Raji (cell line): ENCODE measurements at regions not wholly inside any gene's neighbourhood (a gene's known extent, or its start where the extent isn't known, plus 50 kb on each side); places are given as distances from the start of the nearest gene placed in this dataset.

ENCODE experiments used
- POLR2A ChIP-seq: IDR thresholded peaks from 2 replicates; pipeline ENCODE4 v1.6.1; 2011; ENCODE audit warnings: low read depth, low read length, control low read depth; ENCODE audit not compliant: insufficient read depth

DNA sequence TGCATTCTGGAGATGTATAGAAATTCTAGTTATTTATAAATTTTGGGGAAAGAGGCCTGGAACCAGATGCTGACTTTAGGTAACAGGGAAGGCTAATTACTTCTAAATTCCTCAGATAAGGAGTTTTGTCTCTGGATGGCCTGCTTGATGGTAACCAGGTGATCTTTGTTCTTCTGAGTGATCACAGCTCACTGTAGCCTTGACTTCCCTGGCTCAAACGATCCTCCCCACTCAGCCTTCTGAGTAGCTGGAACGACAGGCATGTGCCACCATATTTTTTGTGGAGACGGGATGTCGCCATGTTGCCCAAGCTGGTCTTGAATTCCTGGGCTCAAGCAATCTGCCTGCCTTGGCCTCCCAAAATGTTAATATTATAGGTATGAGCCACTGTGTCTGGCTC, 54.4 kb upstream of the MSH6 start:
- no peak for TF ChIP-seq POLR2A

DNA sequence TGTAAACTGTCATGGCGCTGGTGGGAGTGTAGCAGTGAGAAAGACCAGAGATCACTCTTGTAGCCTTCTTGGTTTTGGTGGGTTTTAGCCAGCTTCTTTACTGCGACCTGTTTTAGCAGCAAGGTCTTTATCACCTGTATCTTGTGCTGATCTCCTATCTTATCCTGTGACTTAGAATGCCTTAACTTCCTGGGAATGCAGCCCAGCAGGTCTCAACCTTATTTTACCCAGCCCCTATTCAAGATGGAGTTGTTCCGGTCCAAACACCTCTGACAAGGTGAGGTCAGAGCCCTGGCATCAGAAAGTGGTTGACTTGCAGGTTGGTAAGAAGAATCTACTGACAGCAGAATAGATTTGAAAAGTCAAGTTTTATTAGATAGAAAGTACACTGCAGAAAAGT, 55.0 kb upstream of the MSH6 start:
- TF ChIP-seq POLR2A = no peak

DNA sequence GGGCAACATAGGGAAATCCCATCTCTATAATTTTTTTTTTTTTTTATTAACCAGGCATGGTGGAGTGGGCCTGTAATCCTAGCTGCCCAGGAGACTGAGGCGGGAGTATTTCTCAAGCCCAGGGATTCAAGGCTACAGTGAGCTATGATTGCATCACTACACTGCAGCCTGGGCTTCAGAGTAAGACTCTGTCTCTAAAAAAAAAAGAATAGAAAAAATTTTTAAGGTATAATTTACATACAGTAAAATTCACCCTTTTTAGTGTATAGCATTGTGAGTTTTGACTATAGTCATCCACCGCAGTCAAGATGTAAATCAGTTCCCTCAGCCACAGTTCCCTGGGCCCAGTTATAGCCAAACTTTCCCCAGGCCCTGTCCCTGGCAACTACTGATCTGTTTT, 57.1 kb upstream of the MSH6 start:
- no peak for TF ChIP-seq POLR2A

DNA sequence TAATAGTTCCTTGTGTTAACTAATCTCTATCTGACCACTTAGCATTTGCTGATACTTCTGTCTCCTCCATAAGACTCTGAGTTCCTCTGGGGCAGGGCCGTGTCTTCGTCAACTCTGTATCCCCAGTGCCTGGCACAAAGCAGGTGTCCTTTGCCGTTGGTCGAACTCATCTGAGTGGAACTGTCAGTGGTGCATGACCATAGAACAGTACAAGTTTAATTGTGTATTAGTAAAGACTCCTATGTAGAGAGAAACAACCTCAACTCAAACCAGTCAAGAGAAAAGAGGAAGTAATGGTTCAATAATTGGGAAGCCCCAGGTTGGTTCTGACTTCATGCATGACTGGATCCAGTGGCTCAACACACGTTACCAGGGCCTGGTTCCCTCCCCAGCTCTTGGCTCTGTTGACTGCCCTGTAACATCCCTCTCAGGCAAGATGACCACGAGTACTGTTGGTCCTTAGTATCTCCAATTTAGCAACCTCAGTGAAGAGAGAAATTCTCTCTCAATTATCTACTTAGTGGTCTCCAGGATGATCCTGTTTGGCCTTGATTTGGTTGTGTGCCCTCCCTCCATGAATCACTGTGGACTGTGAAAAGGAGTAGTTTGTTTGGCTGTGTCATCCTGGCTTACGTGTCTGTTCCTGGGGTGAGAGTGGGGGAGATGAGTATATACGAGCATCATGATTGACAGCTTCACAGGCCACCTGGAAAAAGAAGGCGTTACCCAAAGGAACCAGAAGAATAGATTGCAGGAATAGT, 58.5 kb upstream of the MSH6 start:
- TF ChIP-seq POLR2A = peak; percentile 9; the same call in 1 of the 2 replicates

DNA sequence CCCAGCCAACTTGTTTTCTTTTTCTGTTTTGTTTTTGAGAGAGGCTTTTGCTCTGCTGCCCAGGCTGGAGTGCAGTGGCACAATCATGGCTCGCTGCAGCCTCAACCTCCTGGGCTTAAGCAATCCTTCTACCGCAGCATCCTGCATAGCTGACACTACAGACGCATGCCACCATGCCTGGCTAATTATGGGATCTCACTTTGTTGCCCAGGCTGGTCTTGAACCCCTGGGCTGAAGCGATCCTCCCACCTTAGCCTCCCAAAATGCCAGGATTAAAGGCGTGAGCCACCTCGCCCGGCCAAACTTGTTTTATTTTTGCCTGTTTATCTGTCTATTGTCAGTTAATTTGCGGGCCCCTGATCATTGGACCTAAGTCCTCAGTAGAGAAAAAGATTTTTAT, 61.6 kb upstream of the MSH6 start:
- TF ChIP-seq POLR2A = no peak

DNA sequence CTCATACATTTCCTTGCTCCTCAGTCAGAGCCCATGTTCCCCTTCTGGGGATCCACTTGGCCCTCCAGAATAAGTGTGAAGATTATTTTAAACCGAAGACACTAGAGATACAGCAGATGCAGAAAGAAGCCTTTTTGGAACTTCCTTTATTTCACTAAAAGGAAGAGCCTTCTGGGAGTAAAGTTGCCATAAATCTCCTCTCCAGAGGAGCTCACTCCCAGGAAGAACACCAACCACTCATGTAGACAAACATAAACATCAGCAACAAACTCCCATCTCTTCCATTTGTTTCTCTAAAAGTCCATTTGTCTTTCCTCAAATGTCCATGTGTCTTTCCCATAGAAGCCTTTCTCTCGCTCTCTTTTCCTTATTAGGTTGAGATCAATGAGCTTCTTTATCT, 62.4 kb upstream of the MSH6 start:
- no peak for TF ChIP-seq POLR2A

DNA sequence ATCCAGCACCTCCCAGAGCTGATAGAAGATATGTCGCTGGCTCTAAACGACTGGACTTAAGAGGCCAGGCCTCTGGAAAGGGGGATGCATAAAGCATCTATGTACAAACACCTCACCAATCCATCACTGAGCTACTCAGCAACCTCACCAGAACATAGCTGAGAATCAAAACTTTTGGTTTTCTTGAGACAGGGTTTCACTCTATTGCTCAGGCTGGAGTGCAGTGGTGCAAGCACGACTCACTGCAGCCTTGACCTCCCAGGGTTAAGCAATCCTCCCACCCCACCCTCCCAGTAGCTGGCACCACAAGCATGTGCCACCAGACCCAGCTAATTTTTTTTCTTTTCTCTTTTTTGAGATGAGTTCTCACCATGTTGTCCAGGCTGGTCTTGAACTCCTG, 62.9 kb upstream of the MSH6 start:
- TF ChIP-seq POLR2A = 0 out of 2 replicates have a peak, but pooled peaks have one; percentile 25

DNA sequence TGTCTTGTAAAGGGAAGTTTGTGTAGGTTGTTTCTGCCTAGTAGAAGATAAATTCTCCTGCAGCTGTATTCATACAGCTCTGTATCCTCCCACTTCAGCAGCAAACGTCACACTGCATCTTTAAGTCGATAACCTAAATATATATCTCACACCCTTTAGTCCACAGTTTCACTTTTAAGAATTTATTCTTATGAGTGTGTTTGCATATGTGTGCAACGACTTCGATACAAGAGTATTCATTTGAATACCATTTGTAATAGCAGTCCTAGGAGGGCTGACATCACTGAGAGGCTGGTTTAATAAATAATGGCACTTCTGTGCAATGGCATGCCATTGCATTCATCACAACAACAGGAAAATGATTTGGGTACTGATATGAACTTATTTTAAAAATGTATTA, 63.8 kb upstream of the MSH6 start:
- no peak for TF ChIP-seq POLR2A

DNA sequence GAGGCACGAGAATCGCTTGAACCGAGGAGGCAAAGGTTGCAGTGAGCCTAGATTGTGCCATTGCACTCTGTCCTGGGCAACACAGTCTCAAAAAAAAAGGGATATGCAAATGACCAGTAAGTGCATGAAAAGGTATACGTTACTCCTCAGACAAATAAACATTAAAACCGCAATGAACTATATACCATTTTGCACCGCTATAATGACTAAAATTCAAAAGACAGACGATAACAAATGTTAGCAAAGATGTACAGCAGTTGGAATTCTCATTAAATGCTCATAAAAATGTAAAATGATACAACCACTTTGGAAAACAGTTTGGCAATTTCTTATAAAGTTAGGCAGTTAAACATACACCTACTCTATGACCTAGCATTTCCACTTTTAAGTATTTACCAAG, 67.4 kb upstream of the MSH6 start:
- TF ChIP-seq POLR2A = no peak

DNA sequence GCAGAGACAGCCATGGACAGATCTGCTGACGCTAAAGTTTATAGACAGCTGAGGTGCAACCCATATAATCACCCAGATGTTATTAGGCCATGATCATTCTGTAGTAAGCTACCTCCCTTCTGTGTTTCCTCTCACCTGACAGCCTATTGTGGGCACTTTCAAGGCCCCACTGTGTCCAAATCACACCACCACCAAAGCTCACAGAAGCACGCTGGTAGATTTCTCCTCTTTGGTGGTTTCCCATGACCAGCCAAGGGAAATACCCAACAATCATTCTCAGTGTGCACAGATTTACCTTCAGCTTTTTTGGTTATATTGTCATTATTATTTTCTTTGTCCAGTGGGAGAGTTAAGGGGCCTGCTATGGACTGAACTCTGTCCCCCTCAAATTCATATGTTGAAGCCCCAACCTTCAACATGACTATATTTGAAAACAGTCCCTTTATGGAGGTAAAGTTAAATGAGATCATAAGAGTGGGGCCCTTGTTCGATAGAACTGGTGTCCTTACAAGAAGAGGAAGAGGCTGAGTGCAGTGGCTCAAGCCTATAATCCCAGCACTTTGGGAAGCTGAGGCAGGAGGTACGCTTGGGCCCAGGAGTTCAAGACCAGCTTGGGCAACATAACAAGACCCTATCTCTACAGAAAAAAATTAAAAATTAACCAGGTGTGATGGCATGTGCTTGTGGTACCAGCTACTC, 74.0 kb upstream of the MSH6 start:
- no peak for TF ChIP-seq POLR2A

DNA sequence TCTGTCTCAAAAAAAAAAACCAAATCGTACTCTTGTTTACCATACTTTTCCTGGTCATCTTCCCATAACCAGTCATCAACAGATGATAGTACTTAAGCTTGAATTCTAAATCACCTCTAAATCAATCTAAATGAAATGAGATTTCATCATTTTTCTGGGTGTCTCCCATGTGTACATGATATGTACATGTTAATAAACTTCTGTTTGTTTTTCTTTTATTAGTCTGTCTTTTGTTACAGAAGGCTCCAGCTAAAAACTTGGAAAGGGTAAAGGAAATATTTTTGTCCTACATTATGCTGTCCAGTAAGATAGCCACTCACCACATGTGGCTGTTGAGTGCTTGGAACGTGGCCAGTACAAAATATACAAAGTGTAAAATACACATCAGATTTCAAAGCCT, 78.7 kb upstream of the MSH6 start:
- no peak for TF ChIP-seq POLR2A

DNA sequence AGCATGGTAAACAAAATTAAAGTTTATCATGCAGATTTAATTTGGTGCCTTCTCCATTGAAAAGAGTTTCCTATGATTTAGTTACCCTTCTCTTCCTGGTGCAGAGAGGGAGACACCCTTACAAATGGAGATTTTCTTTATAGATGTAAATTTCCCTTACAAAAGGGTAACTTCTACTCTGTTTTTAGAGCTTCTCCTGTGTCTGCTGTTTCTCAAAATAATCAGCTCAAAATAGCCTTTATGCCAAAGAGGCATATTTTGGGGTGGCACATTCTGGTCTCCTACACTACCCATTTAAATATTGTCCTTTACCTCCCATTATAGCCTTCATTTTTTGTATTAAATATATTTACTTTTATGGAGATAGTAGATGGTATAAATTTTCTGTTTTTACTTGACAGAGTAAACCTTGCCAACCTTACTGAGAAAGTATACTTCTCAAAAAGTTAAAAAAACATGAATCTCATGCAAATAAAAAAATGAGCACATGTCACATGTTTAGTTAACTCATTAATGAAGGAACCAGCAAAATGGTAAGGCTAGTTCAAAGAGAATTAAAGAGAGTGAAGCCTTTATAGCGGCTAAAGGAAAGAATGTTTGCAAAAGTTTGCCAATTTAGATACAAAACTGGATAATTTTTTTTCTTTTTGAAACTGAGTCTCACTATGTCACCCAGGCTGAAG, 83.3 kb upstream of the MSH6 start:
- no peak for TF ChIP-seq POLR2A

DNA sequence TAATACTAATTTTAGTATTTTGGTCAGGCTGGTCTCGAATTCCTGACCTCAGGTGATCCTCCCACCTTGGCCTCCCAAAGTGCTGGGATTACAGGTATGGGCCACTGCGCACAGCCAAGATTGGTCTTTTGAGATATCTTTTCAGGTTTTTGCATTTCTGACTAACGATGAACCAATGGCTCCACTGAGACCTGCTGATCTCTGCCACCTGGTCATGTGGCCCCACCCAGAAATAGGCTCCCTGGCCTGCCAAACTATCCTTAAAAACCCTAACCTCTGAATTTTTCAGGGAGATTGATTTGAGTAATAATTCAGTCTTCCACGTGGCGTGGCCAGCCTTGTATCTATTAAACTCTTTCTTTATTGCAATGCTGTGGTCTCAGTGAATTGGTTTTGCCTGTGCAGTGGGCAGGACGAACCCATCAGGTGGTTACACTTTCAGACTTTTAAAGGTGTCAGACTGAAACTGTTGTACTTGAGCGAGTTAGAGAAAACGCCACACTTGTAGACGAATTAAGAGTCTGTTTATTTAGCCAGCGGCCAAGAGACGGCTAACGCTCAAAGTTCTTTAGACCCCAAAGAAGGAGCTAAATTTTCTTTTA, 85.8 kb upstream of the MSH6 start:
- peak; percentile 62; the same call in 1 of the 2 replicates for TF ChIP-seq POLR2A

DNA sequence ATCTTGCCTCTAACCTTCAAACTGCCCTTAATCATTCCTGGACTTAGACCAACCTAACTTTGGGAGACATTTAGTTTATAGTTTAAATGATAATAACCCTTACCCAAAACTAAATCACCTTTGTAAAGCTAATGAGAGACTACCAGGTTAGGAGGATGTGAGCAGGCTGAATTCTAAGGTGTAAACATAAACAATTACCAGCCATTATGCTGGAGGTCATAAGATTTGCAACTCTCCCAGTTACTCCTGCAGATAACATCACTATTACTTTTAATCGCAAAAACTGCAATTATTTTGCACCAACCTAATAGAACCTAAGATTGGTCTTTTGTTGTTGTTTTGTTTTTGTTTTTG, 86.5 kb upstream of the MSH6 start:
- TF ChIP-seq POLR2A = no peak

DNA sequence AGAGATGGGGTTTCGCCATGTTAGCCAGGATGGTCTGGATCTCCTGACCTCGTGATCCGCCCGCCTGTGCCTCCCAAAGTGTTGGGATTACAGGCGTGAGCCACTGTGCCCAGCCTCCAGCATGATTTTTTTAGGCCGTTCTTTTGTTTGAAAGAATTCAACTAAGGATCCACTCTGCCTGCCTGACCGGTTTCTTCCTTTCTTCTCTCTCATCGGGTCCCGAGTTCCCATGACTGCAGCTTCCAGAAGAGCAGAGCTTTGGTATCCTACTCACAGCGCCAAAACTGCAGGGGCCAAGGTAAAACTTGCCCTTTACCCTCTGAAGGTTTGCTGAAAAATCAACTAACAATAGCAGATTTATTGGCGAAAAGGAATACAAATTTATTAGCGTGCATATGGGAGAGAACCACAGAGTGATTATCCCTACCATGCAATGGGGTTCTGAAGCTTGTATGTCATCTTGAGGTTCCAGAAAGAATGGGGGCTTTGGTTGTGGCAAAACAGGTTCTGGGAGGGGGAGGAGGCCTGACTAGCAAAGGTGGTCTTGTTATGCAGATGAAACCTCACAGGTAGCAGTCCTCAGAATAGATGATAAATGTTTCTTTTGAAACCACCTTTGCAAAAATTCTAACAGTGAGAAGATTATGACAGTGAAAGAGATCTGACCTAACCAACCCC, 87.0 kb upstream of the MSH6 start:
- peak; percentile 34; the same call in 1 of the 2 replicates for TF ChIP-seq POLR2A

DNA sequence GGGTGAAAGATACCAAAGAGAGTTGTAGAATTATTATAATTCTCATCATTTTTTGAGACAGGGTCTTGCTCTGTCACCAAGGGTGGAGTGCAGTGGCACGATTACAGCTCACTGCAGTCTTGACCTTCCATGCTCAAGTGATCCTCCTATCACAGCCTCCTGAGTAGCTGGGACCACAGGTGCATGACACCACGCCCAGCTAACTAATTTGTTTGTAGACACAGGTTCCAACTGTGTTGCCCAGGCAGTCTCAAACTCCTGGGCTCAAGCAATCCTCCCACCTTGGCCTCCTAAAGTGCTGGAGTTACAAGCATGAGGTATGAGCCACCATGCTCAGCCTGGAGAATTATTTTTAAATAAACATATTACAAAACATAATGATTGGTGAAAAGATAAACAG, 92.8 kb upstream of the MSH6 start:
- TF ChIP-seq POLR2A = peak; percentile 70

DNA sequence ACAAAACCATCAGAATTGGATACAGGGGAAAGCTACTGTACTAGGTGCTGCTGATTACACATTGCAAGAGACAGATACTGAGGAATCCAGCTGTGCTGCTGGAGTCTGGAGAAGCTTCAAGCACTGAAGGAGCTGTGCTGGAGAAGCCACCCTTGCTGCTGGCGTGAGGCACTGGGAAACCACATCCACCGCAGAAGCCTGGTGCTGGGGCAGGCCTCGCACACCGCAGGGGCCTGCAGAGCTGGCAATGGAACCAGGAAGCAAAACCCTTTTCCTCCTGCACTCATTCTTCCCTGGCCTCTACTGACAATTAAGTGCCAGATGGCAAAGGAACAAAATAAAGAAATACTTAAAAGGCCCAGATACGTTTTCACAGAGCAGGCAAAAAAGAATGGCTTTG, 94.4 kb upstream of the MSH6 start:
- no peak for TF ChIP-seq POLR2A
